Endodermal cell (in vitro differentiated cells): ENCODE measurements at regions not wholly inside any gene's neighbourhood (a gene's known extent, or its start where the extent isn't known, plus 50 kb on each side); places are given as distances from the start of the nearest gene placed in this dataset.
A peak's percentile ranks its signal among the peaks of the same experiment; 100 is the strongest.

Source experiments
- DNase-seq: peaks from one replicate; pipeline ENCODE4 v3.0.0-alpha.2; 2017
- H3K27ac ChIP-seq: 2 replicates; pipeline ENCODE4 v1.5.1; 2013; ENCODE audit warnings: mild to moderate bottlenecking, low read depth, low read length, moderate library complexity
- H3K27me3 ChIP-seq: 2 replicates; pipeline ENCODE4 v1.6.1; 2013; ENCODE audit warnings: mild to moderate bottlenecking, low read length, moderate library complexity; ENCODE audit not compliant: insufficient read depth, control insufficient read depth, poor library complexity, severe bottlenecking
- H3K36me3 ChIP-seq: 2 replicates; pipeline ENCODE4 v1.7.0; 2013; ENCODE audit warnings: mild to moderate bottlenecking, low read length, moderate library complexity; ENCODE audit not compliant: control insufficient read depth, insufficient read depth
- H3K4me1 ChIP-seq: one replicate; pipeline ENCODE4 v1.7.0; 2013; ENCODE audit warnings: low read length; ENCODE audit not compliant: control insufficient read depth, insufficient read depth
- H3K4me3 ChIP-seq: 2 replicates; pipeline ENCODE4 v1.5.1; 2013; ENCODE audit warnings: mild to moderate bottlenecking, low read length, moderate library complexity
- H3K9ac ChIP-seq: 2 replicates; pipeline ENCODE4 v1.6.1; 2013; ENCODE audit warnings: mild to moderate bottlenecking, low read length, moderate library complexity; ENCODE audit not compliant: poor library complexity, severe bottlenecking; ENCODE audit errors: extremely low read depth
- H3K9me3 ChIP-seq: 2 replicates; pipeline ENCODE4 v1.6.1; 2013; ENCODE audit warnings: mild to moderate bottlenecking, low read length, moderate library complexity; ENCODE audit not compliant: control insufficient read depth
- H3K27ac Mint-ChIP-seq: 2 replicates; pipeline ENCODE4 v1.8.0; 2020; ENCODE audit warnings: mixed read lengths
- H3K27me3 Mint-ChIP-seq: 2 replicates; pipeline ENCODE4 v1.8.0; 2021; ENCODE audit warnings: mild to moderate bottlenecking, mixed read lengths; ENCODE audit not compliant: insufficient read depth
- H3K36me3 Mint-ChIP-seq: 2 replicates; pipeline ENCODE4 v1.8.0; 2020; ENCODE audit warnings: low read depth, mixed read lengths
- H3K4me1 Mint-ChIP-seq: 2 replicates; pipeline ENCODE4 v1.8.0; 2020; ENCODE audit warnings: mixed read lengths
- H3K4me3 Mint-ChIP-seq: 2 replicates; pipeline ENCODE4 v1.8.0; 2020; ENCODE audit warnings: mild to moderate bottlenecking, moderate library complexity, mixed read lengths
- H3K9me3 Mint-ChIP-seq: 2 replicates; pipeline ENCODE4 v1.8.0; 2020; ENCODE audit warnings: mild to moderate bottlenecking, mixed read lengths
- CTCF ChIP-seq: fragments of 200-600 bp; sonication (generic); conservative IDR thresholded peaks from 2 replicates; pipeline ENCODE4 v1.5.0; 2021; ENCODE audit warnings: antibody characterized with exemption, mild to moderate bottlenecking
- WGBS, 2 experiments: methylation state at CpG; one replicate each; pipeline versions ENCODE4 v1.1.5 to v1.1.7; 2013; ENCODE audit warnings: missing lambda C conversion rate in 2 of 2, mixed read lengths in 1 of 2; ENCODE audit not compliant: insufficient coverage in 1 of 2, insufficient read length in 1 of 2; 5-methylcytosine and 5-hydroxymethylcytosine counted together

DNA sequence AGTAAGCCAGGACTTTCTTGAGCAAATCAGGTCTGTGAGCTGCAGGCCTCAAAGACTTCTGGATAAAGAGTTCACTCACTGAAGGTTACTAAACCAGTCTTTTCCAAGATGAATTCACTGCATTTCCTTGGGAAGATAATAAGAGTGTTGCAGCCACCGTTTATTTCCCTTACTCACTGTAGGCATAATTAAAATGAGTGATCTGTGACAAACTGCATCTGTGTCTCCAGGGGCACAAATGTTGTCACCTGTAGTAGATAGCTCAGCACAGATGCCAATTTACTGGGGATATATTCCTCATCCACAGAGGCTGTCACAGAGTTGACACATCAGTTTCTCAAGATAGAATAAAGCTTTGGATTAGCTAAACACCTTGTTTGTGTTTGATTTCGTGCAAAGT lies 580.2 kb downstream of the SPRY1 start:
- Histone ChIP-seq H3K27ac (peak overlapping the region; percentile 95), H3K4me3 (no peak overlapping the region), H3K4me1 (no peaks in the 10 kb centered on the region), H3K9me3 (peaks cover 13% of the 10 kb centered on the region), H3K9ac (no peak overlapping the region), H3K36me3 (no peaks in the 10 kb centered on the region), H3K27me3 (no peaks in the 10 kb centered on the region)
- Mint-ChIP-seq H3K4me1 (peaks cover 11% of the 10 kb centered on the region), H3K27me3 (no peaks in the 10 kb centered on the region), H3K4me3 (no peak overlapping the region), H3K36me3 (no peaks in the 10 kb centered on the region), H3K27ac (no peak overlapping the region), H3K9me3 (peaks cover 35% of the 10 kb centered on the region)
- TF ChIP-seq CTCF, result no peak
- 70 to 90% methylated on average over 1 to 2 of the region's 2 CpGs for WGBS, 2 experiments
- DNase-seq, result no peak

GRCh38 chr4:123977641-123978081 lies 581.1 kb downstream of the SPRY1 start:
- H3K4me3 ChIP-seq, result no peak overlapping the region
- 85% methylated on average over 3 of the region's 3 CpGs; no CpG with 5 or more reads in 1 of the 2 experiments for WGBS, 2 experiments
- Mint-ChIP-seq H3K27ac (no peak overlapping the region), H3K4me1 (peaks cover 11% of the 10 kb centered on the region), H3K36me3 (no peaks in the 10 kb centered on the region), H3K9me3 (peaks cover 34% of the 10 kb centered on the region), H3K27me3 (no peaks in the 10 kb centered on the region), H3K4me3 (no peak overlapping the region)
- H3K4me1 ChIP-seq, result no peaks in the 10 kb centered on the region
- peak overlapping the region; percentile 95 for H3K27ac ChIP-seq
- no peak for DNase-seq
- H3K9ac ChIP-seq, result no peak overlapping the region
- TF ChIP-seq CTCF, result no peak
- H3K27me3 ChIP-seq, result no peaks in the 10 kb centered on the region
- H3K9me3 ChIP-seq, result peaks cover 15% of the 10 kb centered on the region
- H3K36me3 ChIP-seq, result no peaks in the 10 kb centered on the region

DNA sequence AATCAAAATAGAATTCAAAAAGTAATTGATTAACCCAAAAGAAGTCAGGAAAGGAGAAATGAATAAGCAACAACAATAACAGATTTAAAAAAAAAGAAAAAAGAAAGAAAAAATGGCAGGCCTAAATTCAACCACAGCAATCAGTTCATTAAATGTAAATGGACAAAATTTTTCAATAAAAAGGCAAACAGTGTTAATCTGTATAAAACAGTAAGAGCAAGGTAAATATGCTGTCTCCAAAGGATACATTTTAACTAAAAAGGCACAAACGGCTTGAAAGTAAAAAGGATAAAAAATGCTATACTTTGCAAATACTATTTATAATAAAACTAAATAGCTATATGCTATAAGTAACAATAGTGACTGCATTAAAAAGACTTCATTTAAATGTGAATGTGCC lies 582.0 kb downstream of the SPRY1 start:
- Mint-ChIP-seq H3K36me3 (no peaks in the 10 kb centered on the region), H3K4me1 (peaks cover 11% of the 10 kb centered on the region)
- WGBS, 2 experiments, result 80% methylated on average over 1 of the region's 1 CpG; no CpG with 5 or more reads in 1 of the 2 experiments

More for the DNA sequence above, 582.0 kb downstream of the SPRY1 start:
- H3K36me3 ChIP-seq, result no peaks in the 10 kb centered on the region
- no peak overlapping the region for H3K4me3 ChIP-seq
- Mint-ChIP-seq H3K4me3 (no peak overlapping the region), H3K27me3 (no peaks in the 10 kb centered on the region), H3K9me3 (peaks cover 29% of the 10 kb centered on the region), H3K27ac (no peak overlapping the region)
- H3K4me1 ChIP-seq, result no peaks in the 10 kb centered on the region
- no peak overlapping the region for H3K27ac ChIP-seq
- DNase-seq, result no peak
- no peak overlapping the region for H3K9ac ChIP-seq
- H3K9me3 ChIP-seq, result peaks cover 22% of the 10 kb centered on the region
- TF ChIP-seq CTCF, result no peak
- no peaks in the 10 kb centered on the region for H3K27me3 ChIP-seq
